H9 (cell line): ENCODE measurements at regions not wholly inside any gene's neighbourhood (a gene's known extent, or its start where the extent isn't known, plus 50 kb on each side); places are given as distances from the start of the nearest gene placed in this dataset.

Experiments used
- DNase-seq: peaks from one replicate; pipeline ENCODE4 v3.0.0-alpha.2; 2017
- H2AFZ ChIP-seq: one replicate; pipeline ENCODE4 v1.6.1; 2013; ENCODE audit warnings: mild to moderate bottlenecking, low read length, control low read depth, moderate library complexity
- H2AK5ac ChIP-seq: 2 replicates; pipeline ENCODE4 v1.6.1; 2013; ENCODE audit warnings: low read length, control low read depth, mixed read lengths; ENCODE audit not compliant: insufficient read length
- H2BK120ac ChIP-seq: one replicate; pipeline ENCODE4 v1.6.1; 2013; ENCODE audit warnings: low read depth, mild to moderate bottlenecking, low read length, control low read depth, inconsistent platforms; ENCODE audit not compliant: poor library complexity, severe bottlenecking
- H2BK12ac ChIP-seq: 2 replicates; pipeline ENCODE4 v1.6.1; 2013; ENCODE audit warnings: low read length, control low read depth, mixed read lengths, low read depth; ENCODE audit not compliant: insufficient read length
- H2BK15ac ChIP-seq: 2 replicates; pipeline ENCODE4 v1.6.1; 2013; ENCODE audit warnings: low read depth, low read length, control low read depth
- H2BK20ac ChIP-seq: one replicate; pipeline ENCODE4 v1.6.1; 2013; ENCODE audit warnings: low read depth, mild to moderate bottlenecking, low read length, control low read depth, inconsistent platforms; ENCODE audit not compliant: poor library complexity, severe bottlenecking
- H2BK5ac ChIP-seq: 2 replicates; pipeline ENCODE4 v1.6.1; 2013; ENCODE audit warnings: low read length, control low read depth, mixed read lengths; ENCODE audit not compliant: insufficient read length
- H3K14ac ChIP-seq: 2 replicates; pipeline ENCODE4 v1.6.1; 2013; ENCODE audit warnings: low read length, control low read depth; ENCODE audit not compliant: insufficient read depth
- H3K18ac ChIP-seq: 2 replicates; pipeline ENCODE4 v1.6.1; 2013; ENCODE audit warnings: low read depth, mild to moderate bottlenecking, mixed read lengths, low read length, control low read depth; ENCODE audit not compliant: insufficient read length
- H3K23ac ChIP-seq: 2 replicates; pipeline ENCODE4 v1.6.1; 2013; ENCODE audit warnings: low read length, control low read depth, mixed read lengths, low read depth; ENCODE audit not compliant: insufficient read length
- H3K23me2 ChIP-seq: 2 replicates; pipeline ENCODE4 v1.6.1; 2013; ENCODE audit warnings: low read depth, mild to moderate bottlenecking, mixed read lengths, low read length, control low read depth; ENCODE audit not compliant: insufficient read length, poor library complexity, severe bottlenecking
- H3K27ac ChIP-seq: 2 replicates; pipeline ENCODE4 v1.5.1; 2013; ENCODE audit warnings: low read length, control low read depth, mixed read lengths, low read depth; ENCODE audit not compliant: insufficient read length
- H3K27me3 ChIP-seq: 2 replicates; pipeline ENCODE4 v1.6.1; 2013; ENCODE audit warnings: low read length, control low read depth, inconsistent platforms; ENCODE audit not compliant: insufficient read depth
- H3K4ac ChIP-seq: 2 replicates; pipeline ENCODE4 v1.6.1; 2013; ENCODE audit warnings: low read depth, mild to moderate bottlenecking, control low read depth, inconsistent platforms, low read length, moderate library complexity
- H3K4me1 ChIP-seq: 2 replicates; pipeline ENCODE4 v1.6.1; 2013; ENCODE audit warnings: low read length, control low read depth, inconsistent platforms; ENCODE audit not compliant: insufficient read depth
- H3K4me2 ChIP-seq: 2 replicates; pipeline ENCODE4 v1.6.1; 2013; ENCODE audit warnings: low read length, control low read depth, mixed read lengths; ENCODE audit not compliant: insufficient read length, insufficient read depth
- H3K56ac ChIP-seq: 2 replicates; pipeline ENCODE4 v1.6.1; 2013; ENCODE audit warnings: low read depth, mild to moderate bottlenecking, mixed read lengths, low read length, control low read depth; ENCODE audit not compliant: insufficient read length
- H3K79me1 ChIP-seq: 2 replicates; pipeline ENCODE4 v1.6.1; 2013; ENCODE audit warnings: low read depth, mild to moderate bottlenecking, moderate library complexity, low read length, control low read depth, inconsistent platforms; ENCODE audit not compliant: insufficient read depth, poor library complexity, severe bottlenecking
- H3K79me2 ChIP-seq: 2 replicates; pipeline ENCODE4 v1.6.1; 2013; ENCODE audit warnings: low read length, control low read depth, inconsistent platforms; ENCODE audit not compliant: insufficient read depth
- H3K9ac ChIP-seq: 2 replicates; pipeline ENCODE4 v1.6.1; 2013; ENCODE audit warnings: low read length, control low read depth, mixed read lengths; ENCODE audit not compliant: insufficient read length; ENCODE audit errors: extremely low read depth
- H3K9me3 ChIP-seq: one replicate; pipeline ENCODE4 v1.6.1; 2013; ENCODE audit warnings: low read depth, low read length, inconsistent platforms; ENCODE audit not compliant: control insufficient read depth
- H3T11ph ChIP-seq: one replicate; pipeline ENCODE4 v1.6.1; 2013; ENCODE audit warnings: mild to moderate bottlenecking, low read length, control low read depth, inconsistent platforms
- H4K20me1 ChIP-seq: one replicate; pipeline ENCODE4 v1.6.1; 2013; ENCODE audit not compliant: control insufficient read depth, insufficient read length, insufficient read depth
- H4K5ac ChIP-seq: 2 replicates; pipeline ENCODE4 v1.6.1; 2013; ENCODE audit warnings: low read depth, mild to moderate bottlenecking, mixed read lengths, low read length, control low read depth; ENCODE audit not compliant: insufficient read length
- H4K8ac ChIP-seq: replicated peaks from 2 replicates; pipeline ENCODE4 v1.6.1; 2013; ENCODE audit warnings: low read length, control low read depth, mixed read lengths, low read depth; ENCODE audit not compliant: insufficient read length
- H4K91ac ChIP-seq: 2 replicates; pipeline ENCODE4 v1.6.1; 2013; ENCODE audit warnings: low read depth, mild to moderate bottlenecking, moderate library complexity, mixed read lengths, low read length, control low read depth; ENCODE audit not compliant: insufficient read length
- H3K27ac Mint-ChIP-seq, 3 experiments: 2 replicates in 2 of 3; 3 replicates in 1 of 3; pipeline ENCODE4 v1.8.0; 2020 to 2021; ENCODE audit warnings: mixed read lengths in 3 of 3, mild to moderate bottlenecking in 1 of 3, moderate library complexity in 1 of 3
- H3K27me3 Mint-ChIP-seq: 2 replicates; pipeline ENCODE4 v1.8.0; 2021; ENCODE audit warnings: low read depth, mild to moderate bottlenecking, moderate library complexity, mixed read lengths
- H3K36me3 Mint-ChIP-seq, 3 experiments: 2 replicates in 2 of 3; 3 replicates in 1 of 3; pipeline ENCODE4 v1.8.0; 2020 to 2021; ENCODE audit warnings: low read depth in 3 of 3, mixed read lengths in 3 of 3; ENCODE audit not compliant: insufficient read depth in 1 of 3
- H3K4me1 Mint-ChIP-seq, 2 experiments: 2 replicates each; pipeline ENCODE4 v1.8.0; 2020; ENCODE audit warnings: mixed read lengths in 2 of 2
- H3K4me3 Mint-ChIP-seq, 2 experiments: 2 replicates in 1 of 2; 3 replicates in 1 of 2; pipeline ENCODE4 v1.8.0; 2020 to 2021; ENCODE audit warnings: mild to moderate bottlenecking in 2 of 2, mixed read lengths in 2 of 2, moderate library complexity in 1 of 2
- H3K9me3 Mint-ChIP-seq, 2 experiments: 2 replicates in 1 of 2; 3 replicates in 1 of 2; pipeline ENCODE4 v1.8.0; 2020; ENCODE audit warnings: mild to moderate bottlenecking in 2 of 2, mixed read lengths in 2 of 2, moderate library complexity in 1 of 2
- WGBS: extraction: QIAGEN DNeasy Blood & Tissue Kit; methylation state at CpG from one replicate; pipeline ENCODE4 v1.1.7; 2013; ENCODE audit warnings: missing lambda C conversion rate, low lambda C conversion rate, mixed read lengths; ENCODE audit not compliant: insufficient read length; ENCODE audit errors: extremely low coverage; 5-methylcytosine and 5-hydroxymethylcytosine counted together
- TF ChIP-seq, protein P1 (sequence below): fragments of 200-600 bp; sonication (generic); conservative IDR thresholded peaks from 3 replicates; pipeline ENCODE4 v1.8.0; 2021; ENCODE audit warnings: antibody characterized with exemption, mild to moderate bottlenecking

DNA sequence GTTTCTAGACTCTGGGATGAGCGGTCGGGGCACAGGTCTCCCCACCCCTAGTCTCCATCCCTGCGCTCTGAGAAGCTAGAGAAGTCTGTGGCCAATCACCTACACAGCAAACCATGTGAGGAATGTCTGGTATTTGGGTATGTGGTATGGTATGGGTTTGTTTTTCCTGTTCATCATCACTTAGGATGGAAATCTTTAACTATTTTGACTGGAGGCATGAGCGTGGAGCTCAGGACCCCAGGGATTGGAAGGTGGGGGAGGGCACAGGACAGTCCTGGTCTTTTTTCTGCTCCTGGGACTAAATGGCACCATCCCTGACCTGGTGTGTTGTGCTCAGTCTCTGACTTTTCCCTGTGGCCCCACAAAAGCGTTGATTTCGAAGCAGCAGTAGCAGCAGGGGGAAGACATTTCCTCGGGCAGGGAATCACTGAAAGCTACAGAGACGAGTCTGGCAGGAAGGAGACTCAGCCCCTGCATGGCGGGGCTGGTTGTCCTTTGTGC, 191.7 kb upstream of the TPM1 start:
- Histone ChIP-seq H3K23me2 (no peaks in the 10 kb centered on the region), H2AFZ (no peak overlapping the region), H2AK5ac (no peak overlapping the region), H2BK12ac (peak overlapping the region; percentile 66), H3K4ac (no peak overlapping the region), H2BK5ac (peak overlapping the region; percentile 78), H2BK20ac (no peak overlapping the region), H3K79me2 (no peaks in the 10 kb centered on the region), H3K9ac (peak overlapping the region; percentile 34), H3K23ac (no peak overlapping the region), H4K8ac (peak overlapping the region; percentile 52), H3K27ac (peak overlapping the region; percentile 95), H3K27me3 (no peaks in the 10 kb centered on the region), H4K5ac (peak overlapping the region; percentile 94), H4K91ac (no peak overlapping the region), H3K18ac (peak overlapping the region; percentile 36), H2BK120ac (no peak overlapping the region), H2BK15ac (no peak overlapping the region; the same call in 1 of the 2 replicates), H3T11ph (no peak overlapping the region), H3K79me1 (no peaks in the 10 kb centered on the region), H3K14ac (peak overlapping the region; percentile 69), H4K20me1 (no peaks in the 10 kb centered on the region), H3K4me1 (peaks cover 31% of the 10 kb centered on the region), H3K4me2 (peak overlapping the region; percentile 7), H3K56ac (peak overlapping the region; percentile 35), H3K9me3 (no peaks in the 10 kb centered on the region)
- H3K4me3 Mint-ChIP-seq, result peak overlapping the region in 1 of 2 experiments; percentile 57; a peak in 3 of 5 replicates
- H3K27ac Mint-ChIP-seq, result peak overlapping the region; percentile 96 to 99 (median 99)
- peaks cover 69 to 70% of the 10 kb centered on the region in 2 experiments for H3K4me1 Mint-ChIP-seq
- 0 out of 7 replicates have a peak, but pooled peaks cover 0 to 2% (median 0%) of the 10 kb centered on the region in 3 experiments for H3K36me3 Mint-ChIP-seq
- no peaks in the 10 kb centered on the region for H3K27me3 Mint-ChIP-seq
- no CpG with 5 or more reads among the region's 9 CpGs for whole genome bisulfite sequencing
- DNase-seq, result no peak
- TF ChIP-seq, protein P1, sequence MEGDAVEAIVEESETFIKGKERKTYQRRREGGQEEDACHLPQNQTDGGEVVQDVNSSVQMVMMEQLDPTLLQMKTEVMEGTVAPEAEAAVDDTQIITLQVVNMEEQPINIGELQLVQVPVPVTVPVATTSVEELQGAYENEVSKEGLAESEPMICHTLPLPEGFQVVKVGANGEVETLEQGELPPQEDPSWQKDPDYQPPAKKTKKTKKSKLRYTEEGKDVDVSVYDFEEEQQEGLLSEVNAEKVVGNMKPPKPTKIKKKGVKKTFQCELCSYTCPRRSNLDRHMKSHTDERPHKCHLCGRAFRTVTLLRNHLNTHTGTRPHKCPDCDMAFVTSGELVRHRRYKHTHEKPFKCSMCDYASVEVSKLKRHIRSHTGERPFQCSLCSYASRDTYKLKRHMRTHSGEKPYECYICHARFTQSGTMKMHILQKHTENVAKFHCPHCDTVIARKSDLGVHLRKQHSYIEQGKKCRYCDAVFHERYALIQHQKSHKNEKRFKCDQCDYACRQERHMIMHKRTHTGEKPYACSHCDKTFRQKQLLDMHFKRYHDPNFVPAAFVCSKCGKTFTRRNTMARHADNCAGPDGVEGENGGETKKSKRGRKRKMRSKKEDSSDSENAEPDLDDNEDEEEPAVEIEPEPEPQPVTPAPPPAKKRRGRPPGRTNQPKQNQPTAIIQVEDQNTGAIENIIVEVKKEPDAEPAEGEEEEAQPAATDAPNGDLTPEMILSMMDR, result no peak
- no peaks in the 10 kb centered on the region for H3K9me3 Mint-ChIP-seq
